SK-N-SH (cell line): ENCODE measurements at regions not wholly inside any gene's neighbourhood (a gene's known extent, or its start where the extent isn't known, plus 50 kb on each side); places are given as distances from the start of the nearest gene placed in this dataset.
"Not testable (repeated sequence)": the region's sequence is repeated elsewhere in the genome, so short reads cannot be mapped to it uniquely, and the experiment has no call there.

Source experiments
- CTCF ChIA-PET: fragments of 300-600, 350-600 bp; formaldehyde crosslinking; extraction: SDS; loops from one replicate; lab custom pipeline; 2021; lab: Yijun Ruan, JAX
- POLR2A ChIA-PET: fragments of 350-600 bp; sonication (Branson Sonifier 250); formaldehyde crosslinking; extraction: SDS; loops from one replicate; lab custom pipeline; 2020; ENCODE audit warnings: antibody characterized with exemption, inconsistent platforms; lab: Yijun Ruan, JAX
- DNase-seq: peaks from one replicate; pipeline ENCODE4 v3.0.0; 2012
- H2AFZ ChIP-seq: fragments of 200-600 bp; sonication (generic); 2 replicates; pipeline ENCODE4 v1.8.1; 2016; ENCODE audit warnings: antibody characterized with exemption, mild to moderate bottlenecking, low read depth
- H3F3A ChIP-seq: fragments of 200-600 bp; sonication (generic); replicated peaks from 2 replicates; pipeline ENCODE3; 2016; ENCODE audit warnings: antibody characterized with exemption, mild to moderate bottlenecking; ENCODE audit not compliant: insufficient read depth
- H3K27ac ChIP-seq, 2 experiments: fragments of 200-500 bp in 1 of 2; fragments of 200-600 bp in 1 of 2; sonication (Bioruptor generic) in 1 of 2; sonication (generic), shearing (Covaris generic) in 1 of 2; 2 replicates each; pipeline versions ENCODE4 v1.5.1 to v1.6.1; 2014 to 2016; ENCODE audit warnings: low read depth in 2 of 2, inconsistent platforms in 1 of 2, low read length in 1 of 2, mild to moderate bottlenecking in 1 of 2, mixed read lengths in 1 of 2
- H3K27me3 ChIP-seq: fragments of 200-600 bp; sonication (generic), shearing (Covaris generic); 2 replicates; pipeline ENCODE4 v1.6.1; 2016; ENCODE audit warnings: mixed run types; ENCODE audit not compliant: insufficient read depth
- H3K36me3 ChIP-seq, 2 experiments: fragments of 200-500 bp in 1 of 2; fragments of 200-600 bp in 1 of 2; sonication (Bioruptor generic) in 1 of 2; sonication (generic) in 1 of 2; replicated peaks in 1 of 2; 2 replicates each; pipeline versions ENCODE3 to v1.5.1; 2014 to 2016; ENCODE audit warnings: low read length in 1 of 2, mild to moderate bottlenecking in 1 of 2; ENCODE audit not compliant: insufficient read depth in 2 of 2, control insufficient read depth in 1 of 2
- H3K4me1 ChIP-seq, 2 experiments: fragments of 200-500 bp in 1 of 2; fragments of 200-600 bp in 1 of 2; sonication (Bioruptor generic) in 1 of 2; sonication (generic), shearing (Covaris generic) in 1 of 2; 2 replicates each; pipeline versions ENCODE4 v1.5.1 to v1.6.1; 2014 to 2016; ENCODE audit warnings: low read depth in 1 of 2, low read length in 1 of 2, mixed run types in 1 of 2; ENCODE audit not compliant: insufficient read depth in 2 of 2, control insufficient read depth in 1 of 2
- H3K4me2 ChIP-seq: fragments of 200-600 bp; sonication (generic), shearing (Covaris generic); 2 replicates; pipeline ENCODE4 v1.6.1; 2017; ENCODE audit warnings: mixed run types
- H3K4me3 ChIP-seq, 2 experiments: fragments of 200-500 bp in 1 of 2; fragments of 200-600 bp in 1 of 2; sonication (Bioruptor generic) in 1 of 2; sonication (generic), shearing (Covaris generic) in 1 of 2; 2 replicates each; pipeline versions ENCODE4 v1.5.1 to v1.8.1; 2014 to 2016; ENCODE audit warnings: low read depth in 2 of 2, inconsistent platforms in 1 of 2, low read length in 1 of 2, mild to moderate bottlenecking in 1 of 2, mixed read lengths in 1 of 2, moderate library complexity in 1 of 2
- H3K79me2 ChIP-seq: fragments of 200-600 bp; sonication (generic); 2 replicates; pipeline ENCODE4 v1.8.1; 2017; ENCODE audit warnings: mild to moderate bottlenecking; ENCODE audit not compliant: insufficient read depth
- H3K9ac ChIP-seq: fragments of 200-600 bp; sonication (generic); 2 replicates; pipeline ENCODE4 v1.6.1; 2017; ENCODE audit warnings: mixed run types
- H3K9me2 ChIP-seq: fragments of 200-600 bp; sonication (generic); 2 replicates; pipeline ENCODE4 v1.6.1; 2017; ENCODE audit warnings: mixed run types
- H3K9me3 ChIP-seq: fragments of 200-600 bp; sonication (generic); 2 replicates; pipeline ENCODE4 v1.6.1; 2017; ENCODE audit warnings: mixed run types, mild to moderate bottlenecking, moderate library complexity
- H4K20me1 ChIP-seq: fragments of 200-600 bp; sonication (generic); 2 replicates; pipeline ENCODE4 v1.6.1; 2017; ENCODE audit warnings: mild to moderate bottlenecking, mixed run types; ENCODE audit not compliant: insufficient read depth
- WGBS: methylation state at CpG from one replicate; pipeline ENCODE4 v1.1.6; 2017; ENCODE audit warnings: low lambda C conversion rate; 5-methylcytosine and 5-hydroxymethylcytosine counted together

- H3K36me3 ChIP-seq, CTCF ChIA-PET, H3K4me1 ChIP-seq, POLR2A ChIA-PET, H3K79me2 ChIP-seq, H3K4me3 ChIP-seq, H3K9me3 ChIP-seq, DNase-seq, H3K27me3 ChIP-seq, H3K4me2 ChIP-seq, H4K20me1 ChIP-seq, H3K9ac ChIP-seq, H3K27ac ChIP-seq, H3K9me2 ChIP-seq, H3F3A ChIP-seq, H2AFZ ChIP-seq: not testable (repeated sequence)
- 100% methylated on average over 1 of the region's 1 CpG for WGBS
Measured at GRCh38 chr11:3538220-3538619, 103.6 kb downstream of the ART5 start.

DNA sequence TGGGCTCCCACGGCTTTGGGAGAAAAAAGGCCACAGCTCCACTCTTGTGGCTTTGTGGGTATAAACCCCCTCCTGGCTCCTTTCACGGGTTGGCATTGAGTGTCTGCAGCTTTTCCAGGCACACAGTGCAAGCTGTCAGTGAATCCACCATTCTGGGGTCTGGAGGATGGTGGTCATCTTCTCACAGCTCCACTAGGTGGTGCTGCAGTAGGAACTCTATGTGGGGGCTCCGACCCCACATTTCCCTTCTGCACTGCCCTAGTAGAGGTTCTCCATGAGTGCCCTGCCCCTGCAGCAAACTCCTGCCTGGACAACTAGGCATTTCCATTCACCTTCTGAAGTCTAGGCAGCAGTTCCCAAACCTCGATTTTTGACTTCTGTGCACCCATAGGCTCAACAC, 104.5 kb downstream of the ART5 start:
- H3K4me3 ChIP-seq, H2AFZ ChIP-seq, H3F3A ChIP-seq, POLR2A ChIA-PET, H3K36me3 ChIP-seq, H3K4me1 ChIP-seq, H3K27me3 ChIP-seq, CTCF ChIA-PET, DNase-seq, H3K9me3 ChIP-seq, H3K79me2 ChIP-seq, H3K4me2 ChIP-seq, H3K27ac ChIP-seq, H3K9me2 ChIP-seq, H3K9ac ChIP-seq, H4K20me1 ChIP-seq: not testable (repeated sequence)
- 0% methylated on average over 3 of the region's 4 CpGs for WGBS

- 91% methylated on average over 1 of the region's 1 CpG for WGBS
- H3K4me1 ChIP-seq, H3K9me2 ChIP-seq, POLR2A ChIA-PET, H2AFZ ChIP-seq, H3K4me2 ChIP-seq, H3F3A ChIP-seq, H3K36me3 ChIP-seq, H3K9me3 ChIP-seq, H3K27me3 ChIP-seq, H3K9ac ChIP-seq, H3K27ac ChIP-seq, H3K4me3 ChIP-seq, H3K79me2 ChIP-seq, DNase-seq, H4K20me1 ChIP-seq, CTCF ChIA-PET: not testable (repeated sequence)
Measured at GRCh38 chr11:3532958-3533357, 108.8 kb downstream of the ART5 start.

DNA sequence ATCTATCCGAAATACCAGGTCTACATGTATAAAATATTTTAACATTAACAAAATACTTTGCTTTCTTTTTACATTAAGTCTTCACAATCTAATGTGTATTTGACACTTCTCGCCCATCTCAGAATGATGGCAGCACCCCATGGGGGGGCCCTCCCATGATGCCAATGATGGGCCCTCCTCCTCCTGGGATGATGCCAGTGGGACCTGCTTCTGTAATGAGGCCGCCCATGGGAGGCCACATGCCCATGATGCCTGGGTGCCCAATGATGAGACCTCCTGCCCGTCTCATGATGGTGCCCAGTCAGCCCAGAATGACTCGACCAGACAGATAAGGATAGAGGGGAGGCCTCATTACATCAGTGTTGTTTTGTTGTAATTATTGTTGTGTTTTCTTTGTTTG, 110.5 kb downstream of the ART5 start:
- H3K36me3 ChIP-seq, H2AFZ ChIP-seq, H3K9ac ChIP-seq, H3K4me2 ChIP-seq, H3K27ac ChIP-seq, POLR2A ChIA-PET, H3K4me1 ChIP-seq, H3F3A ChIP-seq, H3K4me3 ChIP-seq, H4K20me1 ChIP-seq, H3K27me3 ChIP-seq, H3K9me3 ChIP-seq, DNase-seq, H3K9me2 ChIP-seq, CTCF ChIA-PET, H3K79me2 ChIP-seq: not testable (repeated sequence)
- whole genome bisulfite sequencing, result 20% methylated on average over 5 of the region's 5 CpGs

DNA sequence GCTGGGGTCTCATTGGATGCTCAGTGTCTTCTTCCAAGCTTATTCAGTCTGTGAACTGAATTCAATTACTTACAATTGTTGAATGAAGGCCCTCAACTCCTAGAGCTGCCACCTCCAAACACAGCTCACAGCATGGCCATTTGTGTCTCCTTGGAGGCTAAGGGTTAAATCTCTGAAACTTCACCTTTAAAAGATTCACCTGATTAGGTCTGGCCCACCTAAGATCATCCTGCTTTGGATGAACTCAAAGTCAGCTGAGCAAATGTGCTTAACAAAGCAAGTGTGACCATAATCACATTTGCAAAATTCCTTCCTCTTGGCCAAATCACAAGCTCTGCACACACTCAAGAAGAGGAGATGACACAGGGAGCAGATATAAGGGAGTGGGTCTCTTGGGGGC, 118.2 kb downstream of the ART5 start:
- H4K20me1 ChIP-seq, H3K36me3 ChIP-seq, H2AFZ ChIP-seq, H3K79me2 ChIP-seq, H3K27me3 ChIP-seq, H3F3A ChIP-seq, H3K9me2 ChIP-seq, H3K27ac ChIP-seq, CTCF ChIA-PET, H3K4me3 ChIP-seq, H3K4me2 ChIP-seq, H3K9me3 ChIP-seq, DNase-seq, H3K9ac ChIP-seq, POLR2A ChIA-PET, H3K4me1 ChIP-seq: not testable (repeated sequence)

DNA sequence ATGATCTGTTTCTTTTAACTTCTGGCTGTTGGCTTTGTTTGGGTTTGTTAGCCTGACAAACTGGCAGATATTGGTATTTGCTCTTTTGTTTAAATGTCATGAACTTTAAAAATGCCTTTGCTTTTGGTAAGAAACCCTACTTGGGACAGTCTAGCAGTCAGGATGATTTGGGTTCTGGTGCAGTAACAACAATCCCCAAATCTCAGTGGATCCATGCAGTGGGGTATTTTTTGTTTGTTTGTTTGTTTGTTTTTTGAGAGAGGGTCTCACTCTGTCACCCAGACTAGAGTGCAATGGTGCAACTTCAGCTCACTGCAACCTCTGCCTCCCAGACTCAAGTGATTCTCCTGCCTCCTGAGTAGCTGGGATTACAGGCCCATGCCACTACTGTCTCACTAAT, 120.9 kb downstream of the ART5 start:
- CTCF ChIA-PET, H3K9me3 ChIP-seq, H3K4me3 ChIP-seq, H3K79me2 ChIP-seq, H3K27ac ChIP-seq, H3K4me1 ChIP-seq, H4K20me1 ChIP-seq, POLR2A ChIA-PET, H2AFZ ChIP-seq, H3F3A ChIP-seq, H3K36me3 ChIP-seq, DNase-seq, H3K9ac ChIP-seq, H3K27me3 ChIP-seq, H3K9me2 ChIP-seq, H3K4me2 ChIP-seq: not testable (repeated sequence)

DNA sequence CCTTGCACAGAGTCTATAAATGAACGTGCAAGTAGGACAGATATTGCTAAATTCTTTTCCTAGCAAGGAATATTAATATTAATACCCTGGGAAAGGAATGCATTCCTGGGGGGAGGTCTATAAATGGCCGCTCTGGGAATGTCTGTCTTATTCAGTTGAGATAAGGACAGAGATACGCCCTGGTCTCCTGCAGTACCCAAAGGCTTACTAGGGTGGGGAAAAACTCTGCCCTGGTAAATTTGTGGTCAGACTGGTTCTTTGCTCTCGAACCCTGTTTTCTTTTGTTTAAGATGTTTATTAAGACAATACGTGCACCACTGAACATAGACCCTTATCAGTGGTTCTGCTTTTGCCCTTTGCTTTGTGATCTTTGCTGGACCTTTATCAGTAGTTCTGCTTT, 122.0 kb downstream of the ART5 start:
- DNase-seq, H2AFZ ChIP-seq, H3K9me2 ChIP-seq, H3F3A ChIP-seq, H3K9me3 ChIP-seq, H3K27me3 ChIP-seq, H3K79me2 ChIP-seq, H3K36me3 ChIP-seq, H3K4me1 ChIP-seq, H3K9ac ChIP-seq, H3K4me2 ChIP-seq, CTCF ChIA-PET, POLR2A ChIA-PET, H3K4me3 ChIP-seq, H3K27ac ChIP-seq, H4K20me1 ChIP-seq: not testable (repeated sequence)
- WGBS, result 28% methylated on average over 5 of the region's 5 CpGs
